Endodermal cell (in vitro differentiated cells): ENCODE measurements at regions not wholly inside any gene's neighbourhood (a gene's known extent, or its start where the extent isn't known, plus 50 kb on each side); places are given as distances from the start of the nearest gene placed in this dataset.

Experiments
- DNase-seq: peaks from one replicate; pipeline ENCODE4 v3.0.0-alpha.2; 2017
- H3K27ac ChIP-seq: 2 replicates; pipeline ENCODE4 v1.5.1; 2013; ENCODE audit warnings: mild to moderate bottlenecking, low read depth, low read length, moderate library complexity
- H3K27me3 ChIP-seq: 2 replicates; pipeline ENCODE4 v1.6.1; 2013; ENCODE audit warnings: mild to moderate bottlenecking, low read length, moderate library complexity; ENCODE audit not compliant: insufficient read depth, control insufficient read depth, poor library complexity, severe bottlenecking
- H3K36me3 ChIP-seq: 2 replicates; pipeline ENCODE4 v1.7.0; 2013; ENCODE audit warnings: mild to moderate bottlenecking, low read length, moderate library complexity; ENCODE audit not compliant: control insufficient read depth, insufficient read depth
- H3K4me1 ChIP-seq: one replicate; pipeline ENCODE4 v1.7.0; 2013; ENCODE audit warnings: low read length; ENCODE audit not compliant: control insufficient read depth, insufficient read depth
- H3K4me3 ChIP-seq: 2 replicates; pipeline ENCODE4 v1.5.1; 2013; ENCODE audit warnings: mild to moderate bottlenecking, low read length, moderate library complexity
- H3K9ac ChIP-seq: 2 replicates; pipeline ENCODE4 v1.6.1; 2013; ENCODE audit warnings: mild to moderate bottlenecking, low read length, moderate library complexity; ENCODE audit not compliant: poor library complexity, severe bottlenecking; ENCODE audit errors: extremely low read depth
- H3K9me3 ChIP-seq: 2 replicates; pipeline ENCODE4 v1.6.1; 2013; ENCODE audit warnings: mild to moderate bottlenecking, low read length, moderate library complexity; ENCODE audit not compliant: control insufficient read depth
- H3K27ac Mint-ChIP-seq: 2 replicates; pipeline ENCODE4 v1.8.0; 2020; ENCODE audit warnings: mixed read lengths
- H3K27me3 Mint-ChIP-seq: 2 replicates; pipeline ENCODE4 v1.8.0; 2021; ENCODE audit warnings: mild to moderate bottlenecking, mixed read lengths; ENCODE audit not compliant: insufficient read depth
- H3K36me3 Mint-ChIP-seq: 2 replicates; pipeline ENCODE4 v1.8.0; 2020; ENCODE audit warnings: low read depth, mixed read lengths
- H3K4me1 Mint-ChIP-seq: 2 replicates; pipeline ENCODE4 v1.8.0; 2020; ENCODE audit warnings: mixed read lengths
- H3K4me3 Mint-ChIP-seq: 2 replicates; pipeline ENCODE4 v1.8.0; 2020; ENCODE audit warnings: mild to moderate bottlenecking, moderate library complexity, mixed read lengths
- H3K9me3 Mint-ChIP-seq: 2 replicates; pipeline ENCODE4 v1.8.0; 2020; ENCODE audit warnings: mild to moderate bottlenecking, mixed read lengths
- CTCF ChIP-seq: fragments of 200-600 bp; sonication (generic); conservative IDR thresholded peaks from 2 replicates; pipeline ENCODE4 v1.5.0; 2021; ENCODE audit warnings: antibody characterized with exemption, mild to moderate bottlenecking
- WGBS, 2 experiments: methylation state at CpG; one replicate each; pipeline versions ENCODE4 v1.1.5 to v1.1.7; 2013; ENCODE audit warnings: missing lambda C conversion rate in 2 of 2, mixed read lengths in 1 of 2; ENCODE audit not compliant: insufficient coverage in 1 of 2, insufficient read length in 1 of 2; 5-methylcytosine and 5-hydroxymethylcytosine counted together

GRCh38 chr5:163362840-163363371 is 74.5 kb upstream of the CCNG1 start:
- Histone ChIP-seq H3K4me3 (no peak overlapping the region), H3K27ac (no peak overlapping the region), H3K36me3 (no peaks in the 10 kb centered on the region), H3K4me1 (no peaks in the 10 kb centered on the region), H3K27me3 (no peaks in the 10 kb centered on the region), H3K9me3 (peaks cover 27% of the 10 kb centered on the region), H3K9ac (no peak overlapping the region)
- 100% methylated on average over 1 of the region's 2 CpGs; no CpG with 5 or more reads in 1 of the 2 experiments for WGBS, 2 experiments
- Mint-ChIP-seq H3K4me3 (no peak overlapping the region), H3K4me1 (peaks cover 4% of the 10 kb centered on the region), H3K36me3 (peaks cover 9% of the 10 kb centered on the region), H3K27ac (no peak overlapping the region), H3K27me3 (no peaks in the 10 kb centered on the region), H3K9me3 (peaks cover 17% of the 10 kb centered on the region)
- DNase-seq: no peak
- no peak for TF ChIP-seq CTCF

GRCh38 chr5:163363389-163363788 is 74.0 kb upstream of the CCNG1 start:
- Mint-ChIP-seq H3K9me3 (peaks cover 17% of the 10 kb centered on the region), H3K27me3 (no peaks in the 10 kb centered on the region), H3K4me3 (no peak overlapping the region), H3K27ac (no peak overlapping the region), H3K4me1 (peaks cover 4% of the 10 kb centered on the region), H3K36me3 (peaks cover 9% of the 10 kb centered on the region)
- H3K27me3 ChIP-seq: no peaks in the 10 kb centered on the region
- H3K9ac ChIP-seq: no peak overlapping the region
- whole genome bisulfite sequencing, 2 experiments: 86% methylated on average over 1 of the region's 1 CpG; no CpG with 5 or more reads in 1 of the 2 experiments
- H3K36me3 ChIP-seq: no peaks in the 10 kb centered on the region
- no peak for TF ChIP-seq CTCF
- no peak overlapping the region for H3K4me3 ChIP-seq
- no peak for DNase-seq
- H3K9me3 ChIP-seq: peaks cover 31% of the 10 kb centered on the region
- H3K27ac ChIP-seq: no peak overlapping the region
- no peaks in the 10 kb centered on the region for H3K4me1 ChIP-seq

- H3K9me3 ChIP-seq: peaks cover 35% of the 10 kb centered on the region
- Mint-ChIP-seq H3K4me1 (peaks cover 5% of the 10 kb centered on the region), H3K27me3 (no peaks in the 10 kb centered on the region), H3K36me3 (peaks cover 7% of the 10 kb centered on the region), H3K9me3 (peaks cover 17% of the 10 kb centered on the region), H3K4me3 (no peak overlapping the region), H3K27ac (no peak overlapping the region)
- H3K9ac ChIP-seq: no peak overlapping the region
- no peak overlapping the region for H3K4me3 ChIP-seq
- no peak for DNase-seq
- H3K27me3 ChIP-seq: no peaks in the 10 kb centered on the region
- no peak for TF ChIP-seq CTCF
- H3K27ac ChIP-seq: no peak overlapping the region
- H3K36me3 ChIP-seq: no peaks in the 10 kb centered on the region
- H3K4me1 ChIP-seq: no peaks in the 10 kb centered on the region
Measured at GRCh38 chr5:163366757-163367156, 70.6 kb upstream of the CCNG1 start.
